ENCODE measurements at regions not wholly inside any gene's neighbourhood (a gene's known extent, or its start where the extent isn't known, plus 50 kb on each side); places are given as distances from the start of the nearest gene placed in this dataset.

DNA sequence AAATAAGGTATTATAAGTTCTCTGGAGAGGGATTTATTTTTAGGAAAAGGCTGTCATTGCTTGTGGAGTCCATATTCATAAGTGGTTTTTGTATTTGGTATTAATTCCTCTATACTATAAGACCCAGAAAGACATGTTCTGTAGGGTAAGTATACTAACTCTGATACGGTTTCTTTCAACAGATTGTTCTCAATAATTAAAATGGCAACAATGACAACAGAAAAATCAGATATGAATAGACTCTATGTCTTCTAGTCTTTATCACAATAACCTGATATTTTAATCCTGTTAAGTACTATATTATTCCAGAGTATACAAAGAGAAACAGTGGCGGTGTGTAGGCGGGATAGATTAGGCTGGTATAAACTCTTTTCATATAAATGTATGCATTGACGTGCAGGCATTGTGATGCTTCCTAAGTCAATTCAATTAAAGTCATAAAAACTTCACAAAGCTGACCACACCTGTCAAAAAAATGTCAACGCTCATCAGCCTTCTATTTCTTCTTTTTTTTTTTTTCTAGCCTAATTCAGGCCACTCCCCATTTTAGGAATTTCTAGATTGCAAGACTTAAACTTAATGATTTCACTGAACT lies 150.4 kb downstream of the TRIML1 start (continued):
- no peak for TF ChIP-seq ZNF433 (tag by site-specific recombination; IDR thresholded peaks at IDR 0.05; ENCODE audit: low read depth)
- TF ChIP-seq ZNF274 (IDR thresholded peaks at IDR 0.05; ENCODE audit: low read length): no peak
- no peak for TF ChIP-seq ZNF274 (tag by site-specific recombination; IDR thresholded peaks at IDR 0.05; ENCODE audit: borderline replicate concordance)
- TF ChIP-seq ZNF791 (tag by site-specific recombination; IDR thresholded peaks at IDR 0.05): no peak
- no peak for TF ChIP-seq ZNF391 (tag by site-specific recombination; IDR thresholded peaks at IDR 0.05; ENCODE audit: borderline replicate concordance, low read depth)
- no peak for TF ChIP-seq ZNF341 (tag by site-specific recombination; IDR thresholded peaks at IDR 0.05; ENCODE audit: low read depth)

DNA sequence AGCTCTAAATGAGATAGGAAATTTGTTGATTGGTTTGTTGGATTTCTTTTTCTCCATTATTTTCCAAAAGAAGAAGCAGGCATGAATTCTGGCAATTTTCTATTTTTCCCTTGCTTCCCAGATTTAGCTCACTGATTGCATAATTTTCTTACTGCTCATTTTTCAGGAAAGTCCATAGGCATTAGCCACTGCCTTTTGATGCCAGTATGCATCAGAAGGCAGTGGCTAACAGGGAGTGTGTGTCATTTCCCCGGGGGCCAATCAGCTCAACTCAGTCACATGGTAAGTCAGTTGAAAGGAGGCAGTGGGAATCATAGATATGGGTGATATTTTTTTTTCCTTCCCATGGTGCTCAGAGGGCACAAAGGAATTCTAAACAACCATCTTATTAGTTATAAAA lies 156.7 kb downstream of the TRIML1 start:
- POLR2A ChIA-PET: no interaction called here
- Histone ChIP-seq H3K36me3 (ENCODE audit: control insufficient read depth in 2 of 2, insufficient read depth in 1 of 2, low read length in 2 of 2) (no peaks in the 10 kb centered on the region), H3K9me3 (ENCODE audit: control insufficient read depth, insufficient read depth, low read depth, low read length) (no peaks in the 10 kb centered on the region), H3K4me3 (ENCODE audit: low read depth, low read length) (no peak overlapping the region), H3K4me1 (ENCODE audit: control insufficient read depth, insufficient read depth, low read length) (no peaks in the 10 kb centered on the region), H3K27ac (ENCODE audit: extremely low read depth, low read depth, low read length) (no peak overlapping the region)
- CTCF ChIA-PET: no interaction called here
- no peak for TF ChIP-seq ZBTB20 (tag by site-specific recombination; IDR thresholded peaks at IDR 0.05)
- no peak for TF ChIP-seq ZNF37A (tag by site-specific recombination; IDR thresholded peaks at IDR 0.05)
- TF ChIP-seq, protein P1, sequence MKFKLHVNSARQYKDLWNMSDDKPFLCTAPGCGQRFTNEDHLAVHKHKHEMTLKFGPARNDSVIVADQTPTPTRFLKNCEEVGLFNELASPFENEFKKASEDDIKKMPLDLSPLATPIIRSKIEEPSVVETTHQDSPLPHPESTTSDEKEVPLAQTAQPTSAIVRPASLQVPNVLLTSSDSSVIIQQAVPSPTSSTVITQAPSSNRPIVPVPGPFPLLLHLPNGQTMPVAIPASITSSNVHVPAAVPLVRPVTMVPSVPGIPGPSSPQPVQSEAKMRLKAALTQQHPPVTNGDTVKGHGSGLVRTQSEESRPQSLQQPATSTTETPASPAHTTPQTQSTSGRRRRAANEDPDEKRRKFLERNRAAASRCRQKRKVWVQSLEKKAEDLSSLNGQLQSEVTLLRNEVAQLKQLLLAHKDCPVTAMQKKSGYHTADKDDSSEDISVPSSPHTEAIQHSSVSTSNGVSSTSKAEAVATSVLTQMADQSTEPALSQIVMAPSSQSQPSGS (tag by site-specific recombination; IDR thresholded peaks at IDR 0.05; ENCODE audit: low read depth): no peak
- TF ChIP-seq, protein P2, sequence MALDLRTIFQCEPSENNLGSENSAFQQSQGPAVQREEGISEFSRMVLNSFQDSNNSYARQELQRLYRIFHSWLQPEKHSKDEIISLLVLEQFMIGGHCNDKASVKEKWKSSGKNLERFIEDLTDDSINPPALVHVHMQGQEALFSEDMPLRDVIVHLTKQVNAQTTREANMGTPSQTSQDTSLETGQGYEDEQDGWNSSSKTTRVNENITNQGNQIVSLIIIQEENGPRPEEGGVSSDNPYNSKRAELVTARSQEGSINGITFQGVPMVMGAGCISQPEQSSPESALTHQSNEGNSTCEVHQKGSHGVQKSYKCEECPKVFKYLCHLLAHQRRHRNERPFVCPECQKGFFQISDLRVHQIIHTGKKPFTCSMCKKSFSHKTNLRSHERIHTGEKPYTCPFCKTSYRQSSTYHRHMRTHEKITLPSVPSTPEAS (tag by site-specific recombination; IDR thresholded peaks at IDR 0.05): no peak
- TF ChIP-seq, protein P3, sequence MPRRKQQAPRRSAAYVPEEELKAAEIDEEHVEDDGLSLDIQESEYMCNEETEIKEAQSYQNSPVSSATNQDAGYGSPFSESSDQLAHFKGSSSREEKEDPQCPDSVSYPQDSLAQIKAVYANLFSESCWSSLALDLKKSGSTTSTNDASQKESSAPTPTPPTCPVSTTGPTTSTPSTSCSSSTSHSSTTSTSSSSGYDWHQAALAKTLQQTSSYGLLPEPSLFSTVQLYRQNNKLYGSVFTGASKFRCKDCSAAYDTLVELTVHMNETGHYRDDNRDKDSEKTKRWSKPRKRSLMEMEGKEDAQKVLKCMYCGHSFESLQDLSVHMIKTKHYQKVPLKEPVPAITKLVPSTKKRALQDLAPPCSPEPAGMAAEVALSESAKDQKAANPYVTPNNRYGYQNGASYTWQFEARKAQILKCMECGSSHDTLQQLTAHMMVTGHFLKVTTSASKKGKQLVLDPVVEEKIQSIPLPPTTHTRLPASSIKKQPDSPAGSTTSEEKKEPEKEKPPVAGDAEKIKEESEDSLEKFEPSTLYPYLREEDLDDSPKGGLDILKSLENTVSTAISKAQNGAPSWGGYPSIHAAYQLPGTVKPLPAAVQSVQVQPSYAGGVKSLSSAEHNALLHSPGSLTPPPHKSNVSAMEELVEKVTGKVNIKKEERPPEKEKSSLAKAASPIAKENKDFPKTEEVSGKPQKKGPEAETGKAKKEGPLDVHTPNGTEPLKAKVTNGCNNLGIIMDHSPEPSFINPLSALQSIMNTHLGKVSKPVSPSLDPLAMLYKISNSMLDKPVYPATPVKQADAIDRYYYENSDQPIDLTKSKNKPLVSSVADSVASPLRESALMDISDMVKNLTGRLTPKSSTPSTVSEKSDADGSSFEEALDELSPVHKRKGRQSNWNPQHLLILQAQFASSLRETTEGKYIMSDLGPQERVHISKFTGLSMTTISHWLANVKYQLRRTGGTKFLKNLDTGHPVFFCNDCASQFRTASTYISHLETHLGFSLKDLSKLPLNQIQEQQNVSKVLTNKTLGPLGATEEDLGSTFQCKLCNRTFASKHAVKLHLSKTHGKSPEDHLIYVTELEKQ (tag by site-specific recombination; IDR thresholded peaks at IDR 0.05; ENCODE audit: borderline replicate concordance): no peak
- TF ChIP-seq, protein P4, sequence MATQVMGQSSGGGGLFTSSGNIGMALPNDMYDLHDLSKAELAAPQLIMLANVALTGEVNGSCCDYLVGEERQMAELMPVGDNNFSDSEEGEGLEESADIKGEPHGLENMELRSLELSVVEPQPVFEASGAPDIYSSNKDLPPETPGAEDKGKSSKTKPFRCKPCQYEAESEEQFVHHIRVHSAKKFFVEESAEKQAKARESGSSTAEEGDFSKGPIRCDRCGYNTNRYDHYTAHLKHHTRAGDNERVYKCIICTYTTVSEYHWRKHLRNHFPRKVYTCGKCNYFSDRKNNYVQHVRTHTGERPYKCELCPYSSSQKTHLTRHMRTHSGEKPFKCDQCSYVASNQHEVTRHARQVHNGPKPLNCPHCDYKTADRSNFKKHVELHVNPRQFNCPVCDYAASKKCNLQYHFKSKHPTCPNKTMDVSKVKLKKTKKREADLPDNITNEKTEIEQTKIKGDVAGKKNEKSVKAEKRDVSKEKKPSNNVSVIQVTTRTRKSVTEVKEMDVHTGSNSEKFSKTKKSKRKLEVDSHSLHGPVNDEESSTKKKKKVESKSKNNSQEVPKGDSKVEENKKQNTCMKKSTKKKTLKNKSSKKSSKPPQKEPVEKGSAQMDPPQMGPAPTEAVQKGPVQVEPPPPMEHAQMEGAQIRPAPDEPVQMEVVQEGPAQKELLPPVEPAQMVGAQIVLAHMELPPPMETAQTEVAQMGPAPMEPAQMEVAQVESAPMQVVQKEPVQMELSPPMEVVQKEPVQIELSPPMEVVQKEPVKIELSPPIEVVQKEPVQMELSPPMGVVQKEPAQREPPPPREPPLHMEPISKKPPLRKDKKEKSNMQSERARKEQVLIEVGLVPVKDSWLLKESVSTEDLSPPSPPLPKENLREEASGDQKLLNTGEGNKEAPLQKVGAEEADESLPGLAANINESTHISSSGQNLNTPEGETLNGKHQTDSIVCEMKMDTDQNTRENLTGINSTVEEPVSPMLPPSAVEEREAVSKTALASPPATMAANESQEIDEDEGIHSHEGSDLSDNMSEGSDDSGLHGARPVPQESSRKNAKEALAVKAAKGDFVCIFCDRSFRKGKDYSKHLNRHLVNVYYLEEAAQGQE (tag by site-specific recombination; IDR thresholded peaks at IDR 0.05): no peak
- no peak for TF ChIP-seq ZNF133 (tag by site-specific recombination; IDR thresholded peaks at IDR 0.05)
- TF ChIP-seq ZNF146 (tag by site-specific recombination; IDR thresholded peaks at IDR 0.05): no peak
- TF ChIP-seq ZBTB8A (tag by site-specific recombination; IDR thresholded peaks at IDR 0.05): no peak
- no peak for TF ChIP-seq PRDM1 (tag by site-specific recombination; IDR thresholded peaks at IDR 0.05)
- no peak for TF ChIP-seq MYNN (tag by site-specific recombination; IDR thresholded peaks at IDR 0.05; ENCODE audit: borderline replicate concordance)
- no peak for TF ChIP-seq ZNF19 (tag by site-specific recombination; IDR thresholded peaks at IDR 0.05; ENCODE audit: low read depth)
- no peak for TF ChIP-seq ZNF223 (tag by site-specific recombination; IDR thresholded peaks at IDR 0.05)
